ENCODE measurements at regions not wholly inside any gene's neighbourhood (a gene's known extent, or its start where the extent isn't known, plus 50 kb on each side); places are given as distances from the start of the nearest gene placed in this dataset.
"Not testable (repeated sequence)": the region's sequence is repeated elsewhere in the genome, so short reads cannot be mapped to it uniquely, and the experiment has no call there.

DNA sequence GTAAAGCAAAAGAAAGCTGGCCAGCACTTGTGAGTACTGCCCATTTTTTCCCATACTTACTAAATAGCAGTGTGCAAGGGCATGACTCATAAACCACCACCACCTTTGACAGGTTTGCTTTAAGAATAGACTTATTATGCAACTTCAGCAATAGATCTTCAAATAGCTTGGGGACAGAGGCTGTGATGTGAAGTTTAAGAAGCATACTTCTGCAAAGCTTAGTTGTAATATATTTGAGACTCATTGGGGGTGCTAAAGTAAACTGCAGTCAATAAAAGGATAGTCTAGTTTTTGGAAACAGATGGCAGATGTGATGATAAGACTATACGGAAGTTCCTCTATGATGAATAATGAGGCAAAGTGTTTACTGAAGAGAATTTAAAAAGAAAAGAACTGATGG is 210.0 kb downstream of the PLA2G4A start:
- no peak for DNase-seq

GRCh38 chr1:187041104-187041503 is 212.4 kb downstream of the PLA2G4A start:
- no peak for DNase-seq

DNA sequence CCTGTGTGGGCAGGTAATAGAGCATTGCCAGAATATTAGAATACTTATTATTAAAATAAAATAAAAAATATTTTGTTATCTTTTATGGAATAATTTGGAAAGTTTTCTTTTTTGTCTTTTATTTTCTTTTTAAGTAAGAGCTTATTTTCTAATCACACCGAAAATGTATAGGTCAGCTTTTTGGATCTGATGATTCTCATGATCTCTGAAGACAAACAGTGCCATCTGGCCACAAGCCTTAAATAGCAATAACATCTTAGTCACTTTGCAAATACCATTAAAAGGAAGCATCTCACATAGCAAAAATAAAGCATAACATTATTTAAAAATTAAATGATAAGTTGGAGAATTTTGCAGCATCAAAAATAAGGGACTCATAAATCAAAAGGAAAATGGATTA is 213.8 kb downstream of the PLA2G4A start:
- DNase-seq = no peak

DNA sequence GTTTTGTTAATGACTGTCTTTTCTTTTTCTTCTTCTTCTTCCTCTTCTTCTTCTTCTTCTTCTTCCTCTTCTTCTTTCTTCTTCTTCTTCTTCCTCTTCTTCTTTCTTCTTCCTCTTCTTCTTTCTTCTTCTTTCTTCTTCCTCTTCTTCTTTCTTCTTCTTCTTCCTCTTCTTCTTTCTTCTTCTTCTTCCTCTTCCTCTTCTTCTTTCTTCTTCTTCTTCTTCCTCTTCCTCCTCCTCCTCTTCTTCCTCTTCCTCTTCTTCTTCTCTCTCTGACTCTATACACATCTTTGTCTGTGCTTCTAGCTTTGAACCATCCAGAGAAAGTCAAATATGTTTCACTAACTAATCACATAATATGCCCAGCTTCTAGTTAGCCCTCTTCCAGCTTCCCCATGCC is 214.7 kb downstream of the PLA2G4A start:
- DNase-seq = not testable (repeated sequence)

GRCh38 chr1:187044411-187044810 is 215.7 kb downstream of the PLA2G4A start:
- no peak for DNase-seq

DNA sequence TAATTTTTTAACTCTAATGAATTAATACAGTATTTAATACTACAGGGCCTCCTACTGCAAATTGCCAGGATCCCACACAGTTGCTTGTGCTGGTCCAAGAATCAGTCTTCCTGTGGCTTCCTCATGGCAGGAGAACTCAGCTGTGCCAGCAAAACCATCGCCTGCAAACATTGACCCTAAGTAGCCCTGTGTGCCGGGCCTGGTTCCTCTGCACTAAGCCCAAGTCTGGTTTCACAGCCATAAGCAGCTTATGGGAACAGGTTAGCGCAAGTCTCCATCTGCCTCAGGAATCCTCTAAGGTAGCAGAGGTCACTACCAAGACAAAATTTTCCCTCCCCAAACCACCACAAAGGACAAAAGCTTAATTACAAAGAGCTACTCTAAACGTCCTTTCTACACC is 216.6 kb downstream of the PLA2G4A start:
- no peak for DNase-seq

- no peak for DNase-seq
Measured at GRCh38 chr1:187046293-187046692, 217.5 kb downstream of the PLA2G4A start.

DNA sequence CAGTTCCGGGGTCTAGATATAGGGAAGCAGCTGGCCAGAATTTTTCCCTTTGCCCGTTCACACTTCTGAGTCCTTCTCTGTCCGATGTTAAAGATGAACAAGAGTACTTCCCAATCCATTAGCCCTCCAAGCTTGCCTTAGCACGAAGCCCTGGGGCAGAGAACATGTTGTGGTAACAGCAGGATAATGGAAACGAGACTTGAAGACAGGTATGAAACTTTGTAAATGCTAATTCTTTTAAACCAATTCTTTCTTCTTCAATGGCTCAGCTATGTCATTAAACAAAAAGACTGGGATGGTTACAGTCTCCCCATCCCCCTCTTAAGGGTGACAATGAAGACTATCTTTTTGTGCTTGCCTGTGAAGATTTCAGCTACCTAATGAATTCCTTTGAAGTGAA is 218.5 kb downstream of the PLA2G4A start:
- DNase-seq = no peak

GRCh38 chr1:187051618-187052232 is 223.0 kb downstream of the PLA2G4A start:
- peak; percentile 20 for DNase-seq

GRCh38 chr1:187053876-187054275 is 225.1 kb downstream of the PLA2G4A start:
- DNase-seq = no peak

DNA sequence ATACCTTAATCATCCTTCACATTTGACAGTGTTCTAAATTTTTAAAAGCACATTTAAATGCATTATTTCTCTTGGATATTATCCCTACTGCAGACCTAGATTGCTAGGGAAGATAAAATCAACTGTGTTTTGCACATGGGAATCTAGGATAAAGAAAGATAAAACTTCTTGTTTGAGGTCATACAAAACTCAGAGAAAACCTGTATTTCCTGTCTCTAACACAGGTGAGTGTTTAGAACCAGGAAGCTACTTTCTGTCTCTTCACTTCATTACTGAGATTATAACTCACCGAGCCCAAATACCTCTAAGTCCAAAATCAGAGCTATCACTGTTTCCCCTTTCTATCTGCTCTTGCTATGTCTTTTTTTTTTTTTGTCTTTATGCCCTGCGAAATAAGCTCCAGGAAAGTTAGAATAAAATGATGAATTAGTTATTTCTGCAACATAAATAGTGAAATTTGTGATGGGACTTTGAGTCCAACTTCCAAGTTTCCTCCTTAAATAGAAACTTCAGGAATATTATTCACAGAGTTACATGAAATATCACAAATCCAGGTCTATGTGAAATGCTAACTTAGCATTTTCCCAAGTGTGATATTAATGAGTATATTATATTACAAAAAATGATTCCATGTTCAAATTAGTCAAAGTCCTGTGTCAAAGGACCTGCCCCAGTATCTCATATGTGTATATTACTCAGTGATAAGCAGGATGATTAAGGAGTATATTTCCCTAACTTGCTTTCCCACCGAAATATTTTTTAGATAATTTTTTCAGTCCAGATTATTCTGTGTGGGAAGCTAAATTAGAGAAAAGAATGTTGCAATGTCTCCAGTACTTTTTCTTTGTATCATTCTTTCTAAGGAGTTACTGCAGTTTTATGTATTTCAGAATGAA is 226.4 kb downstream of the PLA2G4A start:
- DNase-seq = no peak

DNA sequence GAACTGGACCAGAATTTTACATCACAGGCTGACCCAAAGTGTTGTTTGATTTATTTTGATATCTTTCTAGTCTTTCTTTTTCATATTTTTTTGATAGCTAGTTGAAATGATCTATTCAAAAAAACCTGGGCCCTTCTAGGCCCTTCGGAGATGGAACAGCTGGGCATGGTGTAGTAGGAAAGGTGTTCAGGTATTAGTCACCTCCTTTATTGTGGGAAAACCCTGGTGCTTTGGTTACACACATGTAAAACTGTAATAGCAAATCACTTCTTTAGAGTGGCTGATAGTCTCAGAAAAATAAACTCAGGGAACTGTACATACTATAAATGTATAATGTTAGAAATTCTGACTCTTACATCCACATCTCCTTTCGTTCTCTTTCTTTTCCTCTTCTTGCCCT is 234.5 kb downstream of the PLA2G4A start:
- no peak for DNase-seq

- no peak for DNase-seq
Measured at GRCh38 chr1:187067160-187067559, 238.4 kb downstream of the PLA2G4A start.

DNA sequence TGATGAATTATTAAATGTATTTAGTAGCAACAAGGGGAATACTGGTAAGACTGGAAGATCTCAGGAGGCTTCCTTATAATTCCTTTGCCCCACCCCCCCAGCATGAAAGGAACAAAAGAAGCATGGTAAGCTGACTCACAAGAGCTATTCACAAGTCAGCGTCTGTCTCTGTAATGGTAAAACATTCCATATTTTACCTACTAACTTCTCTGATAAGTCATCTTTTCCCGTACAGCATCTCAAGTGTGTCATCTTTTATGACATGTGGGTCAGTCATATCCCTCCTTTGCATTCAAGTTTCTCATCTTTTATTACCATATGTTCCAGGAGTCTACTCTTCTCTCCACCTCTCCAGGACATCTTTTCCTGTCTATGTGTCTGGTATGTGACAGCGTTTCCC is 241.3 kb downstream of the PLA2G4A start:
- DNase-seq = no peak

DNA sequence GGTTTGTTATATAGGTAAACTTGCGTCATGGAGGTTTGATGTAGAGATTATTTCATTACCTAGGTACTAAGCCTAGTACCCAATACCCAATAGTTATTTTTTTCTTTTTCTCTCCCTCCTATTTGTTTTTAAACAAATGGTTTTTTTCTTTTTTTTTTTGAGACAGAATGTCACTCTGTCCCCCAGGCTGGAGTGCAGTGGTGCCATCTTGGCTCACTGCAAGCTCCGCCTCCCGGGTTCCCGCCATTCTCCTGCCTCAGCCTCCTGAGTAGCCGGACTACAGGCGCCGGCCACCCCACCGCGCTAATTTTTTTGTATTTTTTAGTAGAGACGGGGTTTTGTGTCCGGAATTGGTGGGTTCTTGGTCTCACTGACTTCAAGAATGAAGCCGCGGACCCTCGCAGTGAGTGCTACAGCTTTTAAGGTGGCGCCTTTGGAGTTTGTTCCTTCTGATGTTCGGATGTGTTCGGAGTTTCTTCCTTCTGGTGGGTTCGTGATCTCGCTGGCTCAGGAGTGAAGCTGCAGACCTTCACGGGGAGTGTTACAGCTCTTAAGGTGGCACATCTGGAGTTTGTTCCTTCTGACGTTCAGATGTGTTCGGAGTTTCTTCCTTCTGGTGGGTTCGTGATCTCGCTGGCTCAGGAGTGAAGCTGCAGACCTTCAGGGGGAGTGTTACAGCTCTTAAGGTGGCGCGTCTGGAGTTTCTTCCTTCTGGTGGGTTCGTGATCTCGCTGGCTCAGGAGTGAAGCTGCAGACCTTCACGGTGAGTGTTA is 243.7 kb downstream of the PLA2G4A start:
- not testable (repeated sequence) for DNase-seq

DNA sequence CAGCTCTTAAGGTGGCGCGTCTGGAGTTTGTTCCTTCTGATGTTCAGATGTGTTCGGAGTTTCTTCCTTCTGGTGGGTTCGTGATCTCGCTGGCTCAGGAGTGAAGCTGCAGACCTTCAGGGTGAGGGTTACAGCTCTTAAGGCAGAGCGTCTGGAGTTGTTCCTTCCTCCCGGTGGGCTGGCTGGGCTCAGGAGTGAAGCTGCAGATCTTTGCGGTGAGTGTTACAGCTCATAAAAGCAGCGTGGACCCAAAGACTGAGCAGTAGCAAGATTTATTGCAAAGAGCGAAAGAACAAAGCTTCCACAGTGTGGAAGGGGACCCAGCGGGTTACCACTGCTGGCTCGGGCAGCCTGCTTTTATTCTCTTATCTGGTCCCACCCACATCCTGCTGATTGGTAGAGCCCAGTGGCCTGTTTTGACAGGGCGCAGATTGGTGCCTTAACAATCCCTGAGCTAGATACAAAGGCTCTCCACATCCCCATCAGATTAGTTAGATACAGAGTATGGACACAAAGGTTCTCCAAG is 244.3 kb downstream of the PLA2G4A start:
- not testable (repeated sequence) for DNase-seq

GRCh38 chr1:187073634-187074245 is 245.0 kb downstream of the PLA2G4A start:
- DNase-seq = not testable (repeated sequence)

DNA sequence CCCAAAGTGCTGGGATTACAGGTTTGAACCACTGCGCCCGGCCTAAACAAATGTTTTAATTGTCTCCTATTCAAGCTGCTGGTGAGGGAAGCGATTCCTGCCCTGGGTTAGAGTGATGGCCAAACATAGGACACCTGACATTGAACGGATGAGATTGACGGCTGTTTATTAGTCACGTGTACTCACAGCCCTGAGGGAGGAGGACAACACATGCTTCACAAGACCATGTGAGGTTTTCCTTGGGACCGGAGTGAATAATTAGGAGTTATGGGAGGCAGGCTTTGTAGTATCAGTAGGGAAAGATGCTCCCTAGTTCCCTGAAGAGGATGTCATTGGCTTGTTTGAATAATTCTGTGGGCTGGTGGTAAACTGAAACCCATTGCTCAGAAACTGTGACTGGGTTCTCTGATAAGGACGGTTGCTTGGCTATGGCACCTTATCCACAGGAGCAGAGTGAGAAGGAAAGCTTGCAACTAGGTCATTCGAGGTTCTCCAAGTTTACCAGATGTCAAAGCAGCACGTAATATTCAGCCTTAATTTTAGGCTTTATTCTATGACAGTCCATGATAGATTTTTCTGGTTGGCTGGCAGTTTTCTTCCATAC is 245.8 kb downstream of the PLA2G4A start:
- no peak for DNase-seq

DNA sequence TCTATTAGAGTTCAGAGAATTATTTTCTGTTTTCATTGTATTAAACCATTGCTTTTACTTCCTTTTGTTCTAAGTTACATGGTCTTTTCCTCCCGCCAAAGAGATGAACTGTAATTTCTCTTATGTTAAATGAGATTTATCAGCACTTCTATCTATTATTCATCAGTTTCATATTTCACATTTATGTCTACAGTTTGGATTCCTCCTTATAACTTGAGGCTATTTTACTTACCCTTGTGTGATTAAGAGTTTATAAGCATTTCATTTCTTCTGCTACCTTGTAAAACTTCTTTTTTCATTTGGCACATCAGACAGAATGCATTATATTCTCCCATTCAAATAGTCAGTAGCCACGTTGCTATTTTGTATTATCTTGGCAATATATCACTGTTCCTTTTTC is 248.2 kb downstream of the PLA2G4A start:
- DNase-seq = no peak

GRCh38 chr1:187078321-187078720 is 249.6 kb downstream of the PLA2G4A start:
- no peak for DNase-seq

GRCh38 chr1:187078916-187079315 is 250.2 kb downstream of the PLA2G4A start:
- no peak for DNase-seq

DNA sequence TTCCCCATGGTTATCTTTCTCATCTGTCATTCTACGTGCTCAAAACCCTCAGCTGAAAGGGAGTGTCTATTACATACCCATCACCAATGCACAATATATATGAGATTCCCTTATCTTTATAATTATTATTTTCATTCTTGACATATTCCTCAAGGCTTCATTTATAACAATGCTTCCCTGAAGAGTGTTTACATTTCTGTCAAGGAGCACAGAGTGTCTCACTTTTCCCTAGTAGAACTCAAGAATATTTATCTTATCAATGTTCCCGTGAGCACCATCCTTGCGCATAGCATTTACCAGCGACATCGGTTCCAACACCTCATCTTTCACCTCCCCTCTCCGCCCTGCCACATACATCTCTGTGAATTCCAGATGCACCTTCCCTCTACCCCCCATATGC is 250.6 kb downstream of the PLA2G4A start:
- DNase-seq = no peak
